ENCODE measurements at regions not wholly inside any gene's neighbourhood (a gene's known extent, or its start where the extent isn't known, plus 50 kb on each side); places are given as distances from the start of the nearest gene placed in this dataset.
"Not testable (repeated sequence)": the region's sequence is repeated elsewhere in the genome, so short reads cannot be mapped to it uniquely, and the experiment has no call there.

GRCh38 chr7:54255242-54255641 lies 286.9 kb upstream of the VSTM2A start:
- no peak for DNase-seq (ENCODE audit: low spot score)

- no peak for DNase-seq (ENCODE audit: low spot score)
Measured at GRCh38 chr7:54259185-54259584, 283.0 kb upstream of the VSTM2A start.

DNA sequence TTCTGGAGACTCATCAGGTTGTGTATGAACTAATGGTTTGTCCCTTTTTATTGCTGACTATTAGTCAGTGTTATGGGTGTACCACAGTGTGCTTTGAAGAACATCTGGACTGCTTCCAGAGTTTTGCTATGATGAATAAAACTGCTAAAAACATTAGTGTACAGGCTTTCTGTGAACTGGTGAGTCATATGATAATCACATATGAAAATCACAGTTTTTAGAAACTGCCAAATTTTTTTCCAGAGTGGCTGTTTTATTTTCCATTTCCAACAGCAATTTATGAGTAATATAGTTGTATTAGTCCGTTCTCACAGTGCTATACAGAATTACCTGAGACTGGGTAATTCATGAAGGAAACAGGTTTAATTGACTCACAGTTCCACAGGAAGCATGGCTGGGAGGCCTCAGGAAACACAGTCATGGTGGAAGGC lies 281.2 kb upstream of the VSTM2A start:
- no peak for DNase-seq (ENCODE audit: low spot score)

- no peak for DNase-seq (ENCODE audit: low spot score)
Measured at GRCh38 chr7:54278847-54279246, 263.3 kb upstream of the VSTM2A start.

DNA sequence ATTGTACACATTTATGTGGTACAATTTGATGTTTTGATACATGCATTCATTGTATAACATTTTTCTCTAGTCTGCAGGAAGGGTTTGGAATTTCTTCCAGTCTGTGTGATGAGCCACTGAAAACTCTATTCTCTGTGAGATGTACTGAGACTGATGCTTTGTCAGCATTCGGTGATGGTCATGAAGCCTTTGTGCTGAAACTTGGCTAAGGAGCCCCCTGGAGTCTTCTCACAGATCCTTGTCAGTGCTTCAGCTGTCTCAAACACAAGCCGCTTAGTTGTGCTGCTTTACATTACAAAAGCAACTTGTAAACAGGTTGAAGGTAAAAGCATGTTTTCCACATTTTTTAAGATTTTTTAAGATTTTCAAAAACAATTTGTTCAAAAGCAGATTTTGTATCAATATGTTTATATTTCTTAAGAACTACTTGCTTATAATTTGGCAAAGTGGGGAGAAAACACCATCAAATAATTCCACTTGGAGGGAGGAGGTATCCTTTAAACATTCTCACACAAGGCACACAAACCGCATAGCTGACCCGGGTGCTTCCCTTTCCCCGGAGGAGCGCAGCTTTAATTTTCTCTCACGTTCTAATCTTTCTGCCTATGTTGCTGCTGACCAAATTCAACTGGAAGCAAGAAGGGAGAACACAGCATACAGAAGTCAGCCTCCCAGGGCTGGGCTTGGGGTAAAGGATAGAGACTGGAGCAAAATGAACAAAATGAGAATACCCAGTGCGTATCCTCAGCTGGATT lies 249.8 kb upstream of the VSTM2A start:
- DNase-seq (ENCODE audit: low spot score): no peak

- DNase-seq (ENCODE audit: low spot score): no peak
Measured at GRCh38 chr7:54299426-54299825, 242.7 kb upstream of the VSTM2A start.

DNA sequence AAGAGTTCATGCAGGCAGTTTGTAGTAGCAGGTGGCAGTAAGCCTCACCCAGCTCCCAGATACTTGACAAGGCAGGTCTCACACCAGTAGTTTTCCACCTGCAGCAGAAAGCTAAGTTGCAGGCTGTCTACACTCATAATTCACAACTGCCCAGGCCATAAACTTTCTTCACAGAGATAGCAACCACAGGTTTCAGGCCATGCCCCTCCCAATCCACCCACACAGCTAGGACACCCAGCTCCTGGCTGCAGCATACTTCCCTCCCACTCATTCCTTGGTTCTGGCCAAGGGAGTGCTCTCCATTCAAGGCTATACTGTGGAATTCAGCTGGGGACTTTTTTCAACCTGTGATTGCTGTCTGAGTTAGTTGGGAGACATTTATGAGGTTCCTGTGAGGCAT lies 226.2 kb upstream of the VSTM2A start:
- not testable (repeated sequence) for DNase-seq (ENCODE audit: low spot score)

GRCh38 chr7:54326592-54327167 lies 215.5 kb upstream of the VSTM2A start:
- DNase-seq (ENCODE audit: low spot score): no peak

DNA sequence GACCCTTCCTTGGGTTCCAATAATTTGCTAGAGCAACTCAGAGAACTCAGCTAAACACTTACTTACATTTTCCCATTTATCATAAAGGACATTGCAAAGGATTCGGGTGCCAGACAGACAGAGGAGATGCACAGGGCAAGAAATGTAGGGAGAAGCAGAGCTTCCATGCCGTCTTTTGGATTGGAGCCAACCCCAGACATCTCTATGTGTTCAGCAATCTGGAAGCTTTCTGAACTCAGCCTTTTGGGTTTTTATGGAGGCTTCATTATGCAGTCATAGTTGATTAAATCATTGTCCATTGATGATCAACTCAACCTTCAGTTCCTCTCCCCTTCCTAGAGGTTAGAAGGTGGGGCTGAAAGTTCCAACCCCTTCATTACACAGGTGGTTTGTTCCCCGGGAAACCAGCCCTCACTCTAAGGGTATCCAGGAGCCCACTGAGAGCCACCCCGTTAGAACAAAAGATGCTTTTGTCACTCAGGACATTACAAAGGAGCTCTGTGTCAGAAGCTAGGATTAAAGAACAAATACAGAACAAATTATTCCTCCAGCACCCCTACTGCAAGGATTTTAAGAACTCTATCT lies 211.9 kb upstream of the VSTM2A start:
- DNase-seq (ENCODE audit: low spot score): no peak

GRCh38 chr7:54331311-54331710 lies 210.9 kb upstream of the VSTM2A start:
- no peak for DNase-seq (ENCODE audit: low spot score)

DNA sequence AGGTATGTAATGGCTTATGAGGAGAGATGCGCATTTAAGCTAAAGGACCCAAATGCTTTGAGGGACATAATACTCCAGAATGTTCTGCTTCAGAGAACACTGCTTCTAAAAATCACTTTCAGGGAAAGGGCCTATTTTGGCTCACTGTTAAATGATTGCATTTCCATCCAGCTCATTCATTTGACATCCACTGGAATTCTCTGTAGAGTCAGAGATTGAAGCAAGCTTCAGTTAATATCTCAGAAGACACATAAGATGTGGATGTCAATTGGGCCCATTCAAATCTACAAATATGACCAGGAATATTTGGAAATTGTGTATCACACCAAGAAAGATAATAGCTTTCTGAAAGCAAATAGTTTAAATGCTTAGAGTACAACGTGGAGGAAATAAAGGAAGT lies 209.9 kb upstream of the VSTM2A start:
- DNase-seq (ENCODE audit: low spot score): no peak

GRCh38 chr7:54333952-54334351 lies 208.2 kb upstream of the VSTM2A start:
- no peak for DNase-seq (ENCODE audit: low spot score)

GRCh38 chr7:54336800-54337199 lies 205.4 kb upstream of the VSTM2A start:
- DNase-seq (ENCODE audit: low spot score): no peak

GRCh38 chr7:54337466-54337865 lies 204.7 kb upstream of the VSTM2A start:
- no peak for DNase-seq (ENCODE audit: low spot score)

- DNase-seq (ENCODE audit: low spot score): no peak
Measured at GRCh38 chr7:54338319-54338718, 203.9 kb upstream of the VSTM2A start.

DNA sequence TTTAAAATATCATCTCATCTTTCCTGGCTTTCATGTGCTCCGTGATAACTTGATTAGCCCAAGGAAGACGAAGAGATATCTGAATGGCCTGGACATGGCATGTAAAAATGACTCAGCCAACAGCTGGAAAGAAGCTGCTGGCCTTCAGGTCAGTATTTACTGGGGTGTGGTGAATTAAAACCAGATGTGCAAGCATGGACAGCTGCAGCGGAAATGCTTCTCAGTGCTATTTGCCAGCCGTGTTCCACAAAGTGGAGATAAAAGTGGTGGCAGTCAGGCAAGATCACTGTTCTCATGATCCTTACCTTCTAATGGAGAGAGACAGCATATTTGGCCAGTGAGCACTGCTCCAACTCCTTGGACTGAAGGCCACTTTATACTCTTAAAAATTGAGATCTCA lies 203.1 kb upstream of the VSTM2A start:
- DNase-seq (ENCODE audit: low spot score): no peak

DNA sequence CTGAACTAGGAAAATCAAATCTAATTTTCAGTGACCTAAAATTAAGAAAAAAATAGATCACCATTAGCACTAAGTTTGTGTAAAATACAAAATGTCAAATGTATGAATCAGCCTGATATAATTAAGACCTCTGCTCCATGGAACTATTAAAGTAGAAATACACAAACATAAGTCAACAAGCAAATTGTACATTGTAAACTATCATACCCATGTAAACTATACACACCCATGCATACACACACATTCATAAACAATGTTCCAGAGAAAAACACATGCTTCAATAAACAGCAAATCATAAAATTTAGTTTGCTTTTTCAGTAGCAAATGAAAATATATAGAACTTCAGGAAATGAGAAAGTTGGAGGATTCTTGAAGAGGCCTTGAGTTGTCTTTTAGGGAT lies 199.7 kb upstream of the VSTM2A start:
- no peak for DNase-seq (ENCODE audit: low spot score)

DNA sequence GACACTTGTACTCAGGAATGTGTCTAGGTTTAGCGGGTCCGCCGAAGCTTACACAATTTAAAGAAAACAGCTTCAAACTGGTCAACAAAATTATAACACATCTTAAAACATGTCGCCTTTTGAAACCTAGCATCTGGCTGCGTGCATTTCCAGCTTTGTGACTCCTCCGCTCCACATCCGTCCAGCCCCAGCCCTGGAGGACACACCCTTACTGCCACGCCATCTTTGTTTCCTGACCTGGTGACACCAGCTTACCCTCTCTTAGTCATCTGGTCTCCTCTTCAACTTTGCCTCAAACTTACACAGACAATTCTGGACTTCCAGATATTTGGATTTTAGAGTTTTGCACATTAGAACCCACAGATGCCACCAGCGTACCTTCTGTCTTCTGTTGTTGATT lies 198.7 kb upstream of the VSTM2A start:
- no peak for DNase-seq (ENCODE audit: low spot score)

DNA sequence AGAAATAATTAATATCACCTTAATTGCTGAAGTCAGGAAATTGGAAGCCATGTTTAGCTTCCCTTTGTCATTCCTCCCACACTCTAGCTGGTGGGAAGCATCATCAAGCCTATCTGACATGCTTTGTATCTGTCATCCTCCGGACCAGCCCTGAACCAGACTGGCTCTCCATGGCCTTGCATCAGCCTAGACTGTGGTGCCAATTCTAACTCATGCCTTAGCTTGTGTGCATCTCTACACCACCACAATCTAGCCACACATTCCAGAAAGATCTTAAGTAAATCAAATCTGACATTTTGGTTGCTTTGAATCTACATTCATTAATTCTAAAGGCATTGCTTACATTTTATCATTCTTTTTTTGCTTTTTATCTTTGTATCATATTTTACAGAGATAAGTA lies 196.4 kb upstream of the VSTM2A start:
- DNase-seq (ENCODE audit: low spot score): no peak

DNA sequence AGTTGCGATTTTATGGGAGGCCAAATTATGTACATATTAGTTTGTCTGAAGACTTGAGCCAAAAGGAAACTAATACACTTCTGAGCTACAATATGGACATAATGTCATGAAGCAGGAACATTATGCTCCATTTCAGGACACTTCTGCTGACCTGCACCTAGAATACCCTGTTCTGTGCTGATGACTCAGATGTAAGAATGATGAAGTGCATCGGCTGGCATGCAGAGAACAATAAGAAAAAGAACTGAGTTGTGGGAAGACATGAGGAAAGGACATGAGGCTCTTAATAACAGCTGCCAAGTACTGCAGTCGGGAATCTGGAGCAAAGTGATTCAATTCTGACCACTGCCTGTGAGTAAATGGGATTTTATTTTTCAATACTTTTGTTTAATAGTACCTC lies 192.9 kb upstream of the VSTM2A start:
- no peak for DNase-seq (ENCODE audit: low spot score)

DNA sequence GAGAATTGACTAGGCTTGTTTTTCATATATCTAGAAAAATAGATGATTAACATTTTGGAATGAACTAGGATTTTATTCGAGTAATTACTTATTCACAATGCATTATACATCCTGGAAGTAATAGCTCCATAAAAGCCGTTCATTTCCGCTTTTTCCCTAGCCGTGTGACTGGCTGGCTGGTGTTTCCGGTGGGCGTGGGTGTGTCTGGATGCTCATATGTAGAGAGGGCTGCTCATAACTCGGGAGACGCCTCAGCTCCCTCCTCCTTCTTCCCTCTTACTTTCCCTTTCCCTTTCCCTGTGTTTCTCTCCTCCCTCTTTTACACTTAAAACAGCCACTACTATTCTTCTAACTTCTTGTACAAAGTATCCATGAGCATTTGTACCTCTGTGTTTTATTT lies 187.7 kb upstream of the VSTM2A start:
- peak; percentile 68 for DNase-seq (ENCODE audit: low spot score)

GRCh38 chr7:54355842-54356241 lies 186.3 kb upstream of the VSTM2A start:
- DNase-seq (ENCODE audit: low spot score): no peak

- DNase-seq (ENCODE audit: low spot score): no peak
Measured at GRCh38 chr7:54360075-54360840, 181.9 kb upstream of the VSTM2A start.

Measured in COLO829 (cell line).